ENCODE measurements at regions not wholly inside any gene's neighbourhood (a gene's known extent, or its start where the extent isn't known, plus 50 kb on each side); places are given as distances from the start of the nearest gene placed in this dataset.

- DNase-seq (ENCODE audit: low spot score) = no peak
- in situ Hi-C loops (cut with HindIII; ENCODE audit: low sequenced_read_pairs) = no loop called here
Observed at GRCh38 chr10:10517866-10518265, 499.8 kb upstream of the CELF2 start.

GRCh38 chr10:10519674-10520073, 498.0 kb upstream of the CELF2 start:
- no peak for DNase-seq (ENCODE audit: low spot score)
- in situ Hi-C loops (cut with HindIII; ENCODE audit: low sequenced_read_pairs) = no loop called here

GRCh38 chr10:10520491-10521385, 496.9 kb upstream of the CELF2 start:
- no peak for DNase-seq (ENCODE audit: low spot score)
- in situ Hi-C loops (cut with HindIII; ENCODE audit: low sequenced_read_pairs) = no loop called here

GRCh38 chr10:10526846-10527245, 490.8 kb upstream of the CELF2 start:
- no peak for DNase-seq (ENCODE audit: low spot score)
- in situ Hi-C loops (cut with HindIII; ENCODE audit: low sequenced_read_pairs) = no loop called here

DNA sequence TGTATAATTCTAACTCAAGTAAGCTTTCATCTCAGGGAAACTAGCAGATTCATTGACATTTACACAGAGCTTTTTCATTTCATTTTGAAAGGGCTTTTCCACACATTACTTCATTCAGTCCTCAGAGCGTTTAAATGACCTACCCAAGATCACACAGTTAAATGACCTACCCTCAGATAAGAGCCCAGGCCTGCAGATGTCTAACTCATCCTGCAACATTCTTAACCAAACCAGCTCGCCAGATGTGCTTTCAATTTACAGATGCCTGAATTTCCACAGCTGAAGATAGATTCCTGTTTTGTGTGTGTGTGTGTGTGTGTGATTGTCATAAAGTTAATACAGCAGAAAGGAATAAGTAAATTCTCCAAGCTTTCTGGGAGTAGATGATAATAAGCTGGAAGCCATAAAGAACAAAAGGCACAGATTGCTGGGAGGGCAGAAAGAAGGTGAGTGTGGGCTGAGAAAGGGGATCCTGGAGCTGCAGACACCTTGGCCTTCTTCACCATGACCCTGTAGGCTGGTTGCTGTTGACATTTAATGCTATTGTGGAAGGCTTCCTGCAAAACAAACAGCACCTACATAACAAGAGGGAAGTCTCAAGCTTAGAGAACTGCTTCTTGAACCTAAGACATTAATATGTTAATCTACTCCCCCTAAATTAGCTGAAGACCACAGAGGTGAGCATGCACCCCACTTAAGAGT, 489.7 kb upstream of the CELF2 start:
- in situ Hi-C loops (cut with HindIII; ENCODE audit: low sequenced_read_pairs) = no loop called here
- no peak for DNase-seq (ENCODE audit: low spot score)

DNA sequence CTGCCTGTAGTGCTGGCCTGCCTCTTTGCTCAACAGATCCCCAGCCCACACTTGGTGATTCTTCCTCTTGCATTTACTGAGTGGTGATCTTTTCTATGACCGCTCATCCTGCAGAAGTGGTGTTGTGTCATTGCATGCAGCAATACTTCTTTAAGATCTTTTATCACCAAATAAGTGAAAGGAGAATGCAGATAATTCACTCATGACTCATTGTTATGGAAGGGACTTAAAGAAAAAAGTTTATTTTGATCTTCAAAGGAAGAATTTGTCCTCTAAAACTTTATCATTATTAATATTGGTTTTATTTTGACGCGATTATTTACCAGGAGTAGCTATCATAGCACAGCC, 489.1 kb upstream of the CELF2 start:
- in situ Hi-C loops (cut with HindIII; ENCODE audit: low sequenced_read_pairs) = no loop called here
- DNase-seq (ENCODE audit: low spot score) = no peak

DNA sequence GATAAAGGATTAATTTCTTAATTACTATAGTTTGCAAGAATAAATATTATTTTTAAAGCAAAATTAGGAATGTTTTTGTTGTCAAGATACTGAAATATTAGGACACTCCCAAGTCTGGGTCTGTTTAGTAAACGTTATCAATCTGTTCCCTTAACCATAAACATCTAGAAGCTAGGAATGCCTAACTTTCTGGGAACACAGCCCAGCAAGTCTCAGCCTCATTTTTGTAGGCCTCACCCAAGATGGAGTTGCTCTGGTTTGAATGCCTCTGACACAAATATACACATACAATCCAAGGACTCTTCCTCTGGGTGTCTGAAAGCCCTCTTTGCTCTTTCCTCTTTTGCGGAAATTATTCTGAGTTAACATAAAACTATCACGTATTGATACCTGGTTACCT, 487.4 kb upstream of the CELF2 start:
- in situ Hi-C loops (cut with HindIII; ENCODE audit: low sequenced_read_pairs) = no loop called here

GRCh38 chr10:10532236-10532635, 485.4 kb upstream of the CELF2 start:
- in situ Hi-C loops (cut with HindIII; ENCODE audit: low sequenced_read_pairs) = no loop called here
- DNase-seq (ENCODE audit: low spot score) = no peak

More for the DNA sequence above, 487.4 kb upstream of the CELF2 start:
- no peak for DNase-seq (ENCODE audit: low spot score)

- in situ Hi-C loops (cut with HindIII; ENCODE audit: low sequenced_read_pairs) = no loop called here
Observed at GRCh38 chr10:10532826-10533225, 484.8 kb upstream of the CELF2 start.

DNA sequence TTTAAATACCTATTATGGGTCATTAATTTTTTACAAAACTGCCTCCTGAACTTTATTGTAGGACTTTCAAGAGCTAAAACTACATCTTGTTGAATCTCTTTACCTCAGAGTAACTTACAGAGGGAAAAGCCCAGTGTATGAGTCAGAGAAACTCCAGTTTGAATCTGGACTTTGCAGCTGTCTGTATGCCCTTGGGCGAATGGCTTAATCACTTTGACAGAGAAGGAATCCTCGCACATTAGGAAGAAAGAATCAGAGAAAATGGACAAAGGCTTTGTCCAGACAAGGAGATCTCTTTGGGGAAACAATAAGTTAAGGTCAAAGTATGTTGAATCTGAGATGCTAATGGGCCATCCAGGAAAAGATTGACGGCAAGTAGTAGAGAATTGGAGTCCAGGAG, 484.2 kb upstream of the CELF2 start:
- no peak for DNase-seq (ENCODE audit: low spot score)
- in situ Hi-C loops (cut with HindIII; ENCODE audit: low sequenced_read_pairs) = no loop called here

More at GRCh38 chr10:10532826-10533225, 484.8 kb upstream of the CELF2 start:
- no peak for DNase-seq (ENCODE audit: low spot score)

DNA sequence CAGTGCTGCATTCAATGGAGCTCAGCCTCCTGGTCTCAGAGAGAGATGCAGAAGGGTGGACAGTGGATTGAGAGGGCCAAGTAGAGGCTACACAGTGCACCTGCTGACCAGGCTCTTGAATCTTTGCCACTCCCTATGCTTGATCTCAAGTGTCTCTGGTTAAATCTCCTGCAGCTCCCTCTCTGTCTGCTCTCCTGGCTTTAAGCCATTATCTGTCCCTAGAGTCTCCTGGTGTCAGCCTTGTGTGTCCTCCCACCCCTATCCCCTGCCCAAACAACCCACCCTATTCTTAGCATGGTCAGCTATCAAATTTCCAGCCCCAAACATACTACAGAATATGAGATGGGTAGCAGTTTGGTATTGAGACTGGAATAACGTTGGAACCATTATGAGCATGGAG, 479.3 kb upstream of the CELF2 start:
- DNase-seq (ENCODE audit: low spot score) = no peak
- in situ Hi-C loops (cut with HindIII; ENCODE audit: low sequenced_read_pairs) = no loop called here

DNA sequence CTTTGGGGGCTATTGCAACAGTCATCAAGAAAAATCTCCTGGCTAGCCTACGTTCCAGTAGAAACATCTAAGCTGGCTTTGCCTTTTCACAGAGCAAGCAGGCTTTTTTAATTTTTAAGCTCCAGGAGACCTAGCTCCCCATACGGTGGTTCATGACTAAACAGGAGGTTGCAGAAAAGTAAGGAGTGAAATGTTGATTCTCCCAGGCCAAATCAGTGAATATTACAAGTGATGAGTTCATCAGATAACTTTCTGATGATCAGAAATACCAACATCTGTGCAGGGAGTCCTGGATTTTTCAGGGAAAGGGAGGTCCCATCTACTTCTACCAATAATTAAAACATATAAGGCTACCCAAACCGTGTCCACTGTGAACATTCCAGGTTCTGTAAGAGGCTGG, 477.3 kb upstream of the CELF2 start:
- in situ Hi-C loops (cut with HindIII; ENCODE audit: low sequenced_read_pairs) = no loop called here
- DNase-seq (ENCODE audit: low spot score) = no peak

- in situ Hi-C loops (cut with HindIII; ENCODE audit: low sequenced_read_pairs) = no loop called here
- no peak for DNase-seq (ENCODE audit: low spot score)
Observed at GRCh38 chr10:10542477-10542876, 475.2 kb upstream of the CELF2 start.

GRCh38 chr10:10544890-10545289, 472.8 kb upstream of the CELF2 start:
- in situ Hi-C loops (cut with HindIII; ENCODE audit: low sequenced_read_pairs) = no loop called here
- no peak for DNase-seq (ENCODE audit: low spot score)

GRCh38 chr10:10545771-10546170, 471.9 kb upstream of the CELF2 start:
- peak; percentile 8 for DNase-seq (ENCODE audit: low spot score)
- in situ Hi-C loops (cut with HindIII; ENCODE audit: low sequenced_read_pairs) = no loop called here

- in situ Hi-C loops (cut with HindIII; ENCODE audit: low sequenced_read_pairs) = no loop called here
- DNase-seq (ENCODE audit: low spot score) = no peak
Observed at GRCh38 chr10:10551596-10552301, 465.9 kb upstream of the CELF2 start.

GRCh38 chr10:10552948-10553347, 464.7 kb upstream of the CELF2 start:
- DNase-seq (ENCODE audit: low spot score) = no peak
- in situ Hi-C loops (cut with HindIII; ENCODE audit: low sequenced_read_pairs) = no loop called here

GRCh38 chr10:10564081-10564794, 453.4 kb upstream of the CELF2 start:
- DNase-seq (ENCODE audit: low spot score) = no peak
- in situ Hi-C loops (cut with HindIII; ENCODE audit: low sequenced_read_pairs) = no loop called here

DNA sequence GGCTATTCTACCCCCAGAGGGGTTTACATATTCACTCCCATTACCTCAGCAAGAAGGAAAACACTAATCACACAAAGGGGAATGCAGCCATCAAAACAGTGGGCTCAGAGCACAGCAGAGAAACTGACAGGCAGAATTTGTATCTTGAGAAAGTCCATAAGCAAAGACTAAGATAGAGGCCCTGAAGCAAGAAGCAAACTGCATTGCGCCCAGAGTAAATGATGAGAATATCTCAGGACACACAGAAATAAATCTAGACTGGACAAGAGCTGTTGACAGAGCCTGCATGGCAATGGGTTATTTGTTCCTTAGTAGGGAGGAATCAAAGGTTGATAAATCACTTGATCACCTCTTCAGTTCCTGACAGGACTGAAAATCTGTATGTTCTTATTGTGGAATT, 440.7 kb upstream of the CELF2 start:
- DNase-seq (ENCODE audit: low spot score) = no peak
- in situ Hi-C loops (cut with HindIII; ENCODE audit: low sequenced_read_pairs) = no loop called here

- in situ Hi-C loops (cut with HindIII; ENCODE audit: low sequenced_read_pairs) = no loop called here
- no peak for DNase-seq (ENCODE audit: low spot score)
Observed at GRCh38 chr10:10579709-10580108, 438.0 kb upstream of the CELF2 start.
